NB4 (cell line): ENCODE measurements at regions not wholly inside any gene's neighbourhood (a gene's known extent, or its start where the extent isn't known, plus 50 kb on each side); places are given as distances from the start of the nearest gene placed in this dataset.

ENCODE experiments used
- DNase-seq: peaks from one replicate; pipeline ENCODE4 v3.0.0; 2010; ENCODE audit warnings: low read depth
- H3K4me3 ChIP-seq: one replicate; pipeline ENCODE4 v1.5.1; 2011; ENCODE audit warnings: mild to moderate bottlenecking, low read depth, low read length, moderate library complexity
- CTCF ChIP-seq: IDR thresholded peaks from one replicate; pipeline ENCODE4 v1.5.1; 2012; ENCODE audit warnings: low read depth, low read length
- MYC ChIP-seq: IDR thresholded peaks from 2 replicates; pipeline ENCODE4 v1.6.1; 2011; ENCODE audit warnings: low read depth, low read length
- POLR2A ChIP-seq: IDR thresholded peaks from 2 replicates; pipeline ENCODE4 v1.6.1; 2011; ENCODE audit warnings: mild to moderate bottlenecking; ENCODE audit not compliant: insufficient read length; ENCODE audit errors: extremely low read depth
- TF ChIP-seq, protein P1 (sequence below): IDR thresholded peaks from 2 replicates; pipeline ENCODE4 v1.6.1; 2011; ENCODE audit warnings: low read depth, low read length

- TF ChIP-seq MYC: no peak
- TF ChIP-seq, protein P1, sequence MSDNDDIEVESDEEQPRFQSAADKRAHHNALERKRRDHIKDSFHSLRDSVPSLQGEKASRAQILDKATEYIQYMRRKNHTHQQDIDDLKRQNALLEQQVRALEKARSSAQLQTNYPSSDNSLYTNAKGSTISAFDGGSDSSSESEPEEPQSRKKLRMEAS: no peak
- peak; percentile 8 for DNase-seq
- no peak overlapping the region for H3K4me3 ChIP-seq
Measured at GRCh38 chr3:3745693-3746092, 53.5 kb upstream of the LRRN1 start.

DNA sequence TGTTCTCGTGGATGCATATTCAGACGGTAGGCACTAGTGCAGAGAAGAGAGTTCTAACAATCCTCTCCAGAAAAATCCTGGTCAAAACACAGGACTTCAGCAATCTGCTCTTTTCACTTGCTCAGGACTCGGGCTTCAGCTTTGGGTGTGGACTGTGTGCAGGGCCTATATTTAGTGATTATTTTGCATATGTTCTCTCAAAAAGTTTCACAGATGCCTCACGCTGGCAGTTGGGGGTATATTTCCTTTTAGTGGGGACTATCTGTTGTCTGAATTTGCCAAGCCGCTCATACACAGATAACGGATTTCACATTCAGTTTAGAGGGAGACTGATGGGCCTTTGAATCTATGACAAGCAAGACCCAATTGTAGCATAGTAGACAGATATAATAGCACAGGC, 54.4 kb upstream of the LRRN1 start:
- TF ChIP-seq POLR2A (no peak), CTCF (no peak), MYC (no peak)
- TF ChIP-seq, protein P1: no peak
- DNase-seq: no peak
- H3K4me3 ChIP-seq: no peak overlapping the region

DNA sequence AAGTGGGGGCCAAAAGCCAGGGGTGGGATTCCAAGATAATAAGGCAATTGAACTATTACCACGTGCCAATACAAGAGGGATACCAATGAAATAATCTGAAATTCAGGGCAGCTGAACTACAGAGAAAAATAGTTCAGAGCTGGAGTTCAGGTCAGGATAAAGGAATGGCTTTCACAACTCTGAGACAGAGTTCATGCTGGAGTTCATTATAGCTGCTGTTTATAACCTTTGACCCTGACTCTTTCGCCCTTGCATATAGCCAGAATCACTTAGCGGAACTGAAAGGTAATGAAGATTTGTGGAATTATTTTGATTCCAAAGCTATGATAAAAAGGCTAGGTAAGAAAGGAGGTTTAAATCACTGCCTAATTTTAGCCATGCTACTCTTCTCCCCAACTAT, 55.5 kb upstream of the LRRN1 start:
- no peak overlapping the region for H3K4me3 ChIP-seq
- TF ChIP-seq, protein P1: no peak
- no peak for TF ChIP-seq POLR2A
- no peak for DNase-seq

DNA sequence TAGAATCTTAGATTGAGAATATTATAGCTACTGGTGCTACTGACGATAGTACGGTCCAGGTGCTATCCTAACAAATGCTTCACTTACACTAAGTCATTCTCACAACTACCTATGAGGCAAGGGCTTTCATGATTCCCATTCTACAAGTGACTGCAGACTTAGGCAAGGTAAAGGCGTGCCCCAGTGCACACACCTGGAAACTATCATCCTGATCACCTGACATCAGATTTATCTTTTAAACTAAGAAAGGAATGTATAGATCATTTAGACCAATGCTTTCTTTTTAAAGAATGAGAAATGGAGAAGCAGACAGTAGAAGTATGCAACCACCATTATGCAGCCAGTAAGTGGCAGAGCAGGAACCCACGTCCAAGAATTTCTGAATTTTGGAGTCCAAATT, 59.2 kb upstream of the LRRN1 start:
- TF ChIP-seq POLR2A (no peak), CTCF (no peak), MYC (no peak)
- TF ChIP-seq, protein P1: no peak
- no peak for DNase-seq
- no peak overlapping the region for H3K4me3 ChIP-seq

DNA sequence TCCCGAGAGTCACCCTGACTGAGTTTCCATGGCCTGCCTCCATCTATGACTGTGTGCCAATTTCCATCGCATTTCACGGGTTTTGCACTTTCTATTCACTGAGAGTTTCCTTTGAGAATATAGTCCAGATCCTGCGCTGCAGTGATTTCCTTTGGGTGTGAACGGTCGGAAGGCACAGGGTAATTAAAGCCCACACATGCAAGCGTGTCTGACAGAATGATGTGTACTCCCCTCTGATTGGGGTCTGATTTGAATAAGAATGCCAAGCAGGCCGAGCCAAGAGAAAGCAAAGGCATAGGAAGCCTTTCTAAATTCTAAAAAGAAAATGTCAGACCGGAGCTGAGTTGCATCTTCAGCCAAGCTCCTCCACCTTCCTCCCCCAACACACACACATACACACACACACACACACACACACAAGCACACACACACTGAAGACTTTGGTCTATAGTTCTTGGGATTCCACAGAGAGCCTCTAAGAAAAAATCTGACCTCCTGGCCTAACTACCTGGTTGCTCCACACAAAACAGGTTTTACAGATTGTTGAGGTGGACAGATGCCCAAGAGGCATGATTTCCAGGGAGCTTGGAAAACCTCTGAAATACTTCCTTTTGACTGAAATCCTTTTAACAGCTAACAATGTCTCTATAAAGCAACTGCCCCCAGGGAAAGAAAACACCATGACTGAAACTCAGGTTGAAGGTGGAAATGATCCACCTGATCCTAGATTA, 59.7 kb upstream of the LRRN1 start:
- no peak for TF ChIP-seq MYC
- no peak for TF ChIP-seq POLR2A
- TF ChIP-seq CTCF: no peak
- TF ChIP-seq, protein P1: no peak
- DNase-seq: no peak
- H3K4me3 ChIP-seq: no peak overlapping the region

DNA sequence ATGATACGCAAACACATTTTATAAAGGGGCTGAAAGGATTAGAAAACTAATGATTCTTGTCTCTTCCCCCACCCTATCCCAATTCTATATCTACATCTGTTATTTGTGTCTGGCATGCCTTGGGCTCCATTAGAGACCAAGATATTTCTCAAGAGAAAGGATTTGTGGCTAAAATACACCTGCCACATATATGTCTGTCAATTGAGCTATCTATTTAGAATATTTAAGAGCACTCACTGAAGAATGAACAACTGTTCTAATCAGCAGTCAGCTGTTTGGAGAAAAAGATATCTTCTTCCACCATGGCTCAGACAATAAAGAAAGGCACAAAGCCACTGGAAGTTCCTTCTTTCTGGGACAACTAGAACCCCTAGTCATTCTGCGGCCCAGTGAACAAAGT, 61.7 kb upstream of the LRRN1 start:
- no peak for DNase-seq
- TF ChIP-seq POLR2A (no peak), CTCF (no peak), MYC (no peak)
- TF ChIP-seq, protein P1: no peak
- H3K4me3 ChIP-seq: no peak overlapping the region

DNA sequence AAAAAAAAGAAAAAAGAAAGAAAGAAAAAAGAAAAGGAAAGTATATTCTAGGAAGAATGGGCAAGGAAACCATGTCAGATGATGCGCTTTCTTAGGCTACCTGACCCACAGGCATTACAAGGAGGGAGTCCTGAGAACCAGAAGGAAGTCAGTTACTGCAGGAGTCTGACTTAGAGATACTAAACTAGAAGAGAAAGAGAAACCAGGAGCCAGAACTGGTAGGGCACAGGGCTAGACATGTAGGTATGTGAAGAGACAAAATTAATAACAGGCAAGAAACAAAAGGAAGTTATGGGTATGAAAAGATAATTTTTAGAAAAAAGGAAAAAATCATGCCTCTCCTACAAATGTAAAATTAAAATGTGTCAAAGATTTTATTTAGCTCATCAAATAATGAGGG, 63.3 kb upstream of the LRRN1 start:
- TF ChIP-seq MYC (no peak), CTCF (no peak), POLR2A (no peak)
- TF ChIP-seq, protein P1: no peak
- no peak overlapping the region for H3K4me3 ChIP-seq
- no peak for DNase-seq
